HG03558 (cell line): ENCODE measurements at regions not wholly inside any gene's neighbourhood (a gene's known extent, or its start where the extent isn't known, plus 50 kb on each side); places are given as distances from the start of the nearest gene placed in this dataset.
"Not testable (repeated sequence)": the region's sequence is repeated elsewhere in the genome, so short reads cannot be mapped to it uniquely, and the experiment has no call there.

Source experiments
- ATAC-seq: cut with Tn5 transposase; IDR thresholded peaks from one replicate; pipeline ENCODE4 v1.9.1; 2021; ENCODE audit warnings: moderate number of reproducible peaks; ENCODE audit not compliant: unreplicated experiment; ENCODE audit errors: extremely low read depth

DNA sequence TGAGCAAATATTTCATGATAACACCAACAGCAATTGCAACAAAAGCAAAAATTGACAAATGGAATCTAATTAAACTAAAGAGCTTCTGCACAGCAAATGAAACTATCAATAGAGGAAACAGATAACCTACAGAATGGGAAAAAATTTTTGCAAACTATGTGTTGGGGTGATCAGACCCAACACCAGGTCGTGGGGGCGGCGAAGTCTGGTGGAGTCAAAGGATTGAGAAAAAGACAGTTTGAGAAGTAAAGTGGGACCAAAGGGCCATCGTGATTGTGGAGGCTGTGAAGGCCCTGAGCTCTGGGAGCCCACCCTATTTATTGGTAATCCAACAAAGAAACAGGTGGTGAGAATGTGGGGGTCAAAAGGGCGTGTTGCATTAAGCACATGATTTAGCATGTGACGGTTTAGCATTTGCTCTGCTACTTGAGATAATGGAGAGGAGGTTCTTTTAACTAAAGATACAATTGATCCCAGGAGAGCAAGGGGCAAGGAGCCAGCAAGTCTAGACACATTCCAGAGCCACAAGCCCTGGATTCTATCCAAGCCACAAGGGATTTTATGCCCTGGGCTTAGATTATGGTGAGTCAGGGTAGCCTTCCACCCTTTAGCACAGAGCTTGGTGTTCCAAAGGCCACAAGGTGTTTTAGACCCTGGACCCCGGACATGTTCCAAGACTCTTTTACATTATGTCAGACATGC is 65.5 kb upstream of the VLDLR start:
- ATAC-seq, result not testable (repeated sequence)

DNA sequence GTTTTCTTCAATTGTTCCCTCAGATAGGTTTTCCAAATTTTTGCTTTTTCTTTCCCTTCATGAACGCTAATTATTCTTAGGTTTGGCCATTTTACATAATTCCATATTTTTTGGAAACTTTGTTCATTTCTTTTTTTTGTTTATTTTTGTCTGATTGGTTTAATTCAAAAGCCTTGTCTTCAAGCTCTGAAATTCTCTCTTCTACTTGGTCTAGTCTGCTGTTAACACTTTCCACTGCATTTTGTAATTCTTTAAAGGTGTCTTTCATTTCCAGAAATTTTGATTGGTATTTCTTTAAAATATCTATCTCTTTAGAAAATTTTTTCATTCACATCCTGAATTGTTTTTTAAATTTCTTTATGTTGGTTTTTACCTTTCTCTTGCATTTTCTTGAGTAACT is 63.9 kb upstream of the VLDLR start:
- ATAC-seq, result no peak

DNA sequence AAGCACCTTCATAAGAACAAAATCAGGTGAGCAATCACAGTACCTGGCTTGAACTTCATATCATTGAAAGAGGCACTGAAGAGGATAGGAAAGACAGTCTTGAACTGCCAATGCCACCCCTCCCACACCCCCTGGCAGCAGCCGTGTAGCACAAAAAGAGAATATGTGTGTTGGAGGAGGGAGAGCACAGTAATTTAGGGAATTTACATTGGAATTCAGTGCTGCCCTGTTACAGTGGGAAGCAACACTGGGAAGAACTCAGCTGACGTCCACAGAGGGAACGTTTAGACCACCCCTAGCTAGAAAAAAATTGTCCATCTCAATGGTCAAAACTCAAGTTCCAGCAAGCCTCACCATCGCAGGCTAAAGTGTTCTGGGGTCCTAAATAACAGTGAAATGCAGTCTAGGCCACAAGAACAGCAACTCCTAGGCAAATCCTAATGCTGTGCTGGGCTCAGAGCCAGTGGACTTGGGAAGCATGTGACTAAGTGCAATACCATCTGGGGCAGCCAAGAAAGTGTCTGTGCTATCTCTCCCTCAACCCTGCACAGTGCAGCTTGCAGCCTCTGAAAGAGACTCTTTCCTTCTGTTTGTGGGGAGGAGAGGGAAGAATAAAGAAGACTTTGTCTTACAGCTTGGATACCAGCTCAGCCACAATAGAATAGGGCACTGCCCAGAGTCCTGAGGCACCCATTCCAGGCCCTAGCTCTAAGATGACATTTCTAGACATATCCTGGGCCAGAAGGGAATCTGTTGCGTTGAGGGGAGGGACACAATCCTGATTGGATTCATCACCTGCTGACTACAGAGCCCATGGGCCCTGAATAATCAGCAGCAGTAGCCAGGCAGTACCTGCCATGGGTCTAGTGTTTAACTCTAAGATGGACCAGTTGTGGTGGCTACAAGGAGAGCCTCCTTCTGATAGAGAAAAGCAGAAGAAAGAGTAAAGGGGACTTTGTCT is 62.1 kb upstream of the VLDLR start:
- no peak for ATAC-seq

DNA sequence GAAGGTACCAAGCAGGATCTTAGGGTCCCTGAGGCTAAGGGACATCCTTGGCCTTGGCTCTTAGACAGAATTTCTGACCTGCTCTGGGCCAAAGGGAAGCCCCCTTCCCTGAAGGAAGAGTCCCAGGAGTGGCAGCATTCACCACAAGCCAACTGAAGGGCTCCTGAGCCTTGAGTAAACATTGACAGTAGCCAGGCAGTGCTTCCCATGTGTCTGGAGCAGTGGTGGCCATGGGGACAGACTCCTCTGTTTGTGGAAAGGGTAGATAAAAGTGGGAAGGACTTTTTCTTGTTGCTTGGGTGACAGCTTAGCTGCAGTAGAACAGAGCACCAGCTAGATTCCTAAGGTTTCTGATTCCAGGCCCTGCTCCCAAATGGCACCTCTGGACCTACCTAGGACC is 61.4 kb upstream of the VLDLR start:
- ATAC-seq, result no peak

DNA sequence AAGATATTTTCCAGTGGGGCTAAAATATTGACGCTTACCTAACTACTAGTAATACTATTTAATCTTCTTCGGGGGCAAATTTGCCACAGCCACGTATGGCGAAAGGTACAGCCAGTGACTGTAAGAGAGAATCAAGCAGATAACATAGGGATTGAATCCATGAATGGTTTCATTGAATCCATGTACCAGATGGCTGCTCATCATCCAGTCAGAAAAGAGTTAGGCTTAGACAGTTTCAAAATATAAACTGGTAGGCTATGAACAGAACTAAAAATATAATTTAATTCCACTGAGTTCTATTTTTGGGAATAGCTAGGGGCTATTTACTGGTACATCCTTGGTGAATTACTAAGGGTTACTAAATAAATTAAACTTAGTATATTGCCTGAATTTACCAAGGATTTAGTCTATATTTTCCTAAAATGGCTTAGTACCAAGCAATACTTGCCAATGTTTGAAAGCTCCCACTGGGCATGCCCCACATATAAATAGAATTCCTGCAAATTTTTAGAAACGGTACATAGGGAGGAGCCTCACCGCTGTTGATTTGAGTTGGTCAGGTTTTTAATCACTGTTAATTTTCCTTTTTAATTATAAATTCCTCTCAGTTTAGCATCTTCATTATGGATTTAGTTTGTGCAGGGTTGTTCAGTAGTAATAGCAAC is 55.8 kb upstream of the VLDLR start:
- ATAC-seq, result no peak

DNA sequence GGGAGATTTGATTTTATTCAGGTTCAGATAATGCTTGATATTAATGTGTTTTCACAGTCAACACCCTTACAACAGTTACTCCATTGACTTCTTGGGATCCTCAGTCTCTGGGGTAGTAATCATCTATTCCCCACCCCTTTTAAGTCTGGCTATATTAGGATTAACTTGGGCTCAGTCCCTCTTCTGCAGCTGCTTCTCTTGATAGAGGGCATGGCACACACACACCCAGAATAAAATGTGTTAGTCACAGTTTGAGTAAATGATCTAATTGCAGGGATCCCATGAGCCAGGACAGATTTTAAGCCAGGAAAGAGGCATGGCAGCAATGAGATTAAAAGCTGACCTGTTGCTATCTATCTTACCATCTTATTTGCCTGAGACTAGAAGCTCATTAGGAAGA is 53.7 kb upstream of the VLDLR start:
- ATAC-seq, result no peak

DNA sequence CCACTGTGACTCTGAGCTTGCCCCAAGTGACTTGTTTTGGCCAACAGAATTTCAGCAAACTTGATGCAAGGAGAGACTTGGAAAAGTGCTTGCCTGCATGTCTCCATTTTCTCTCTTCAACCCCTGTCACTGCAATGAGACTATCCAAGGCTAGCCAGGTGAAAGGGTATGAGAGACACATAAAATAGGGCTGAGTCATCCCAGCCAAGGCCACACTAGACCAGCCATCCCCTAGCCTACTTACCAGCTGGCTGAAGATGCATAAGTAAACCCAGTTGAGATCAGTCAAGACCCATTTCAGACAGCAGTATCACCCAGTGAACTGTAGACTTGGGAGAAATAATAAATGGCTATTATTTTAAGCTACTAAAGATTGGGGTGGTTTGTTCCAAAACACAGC is 52.9 kb upstream of the VLDLR start:
- no peak for ATAC-seq

DNA sequence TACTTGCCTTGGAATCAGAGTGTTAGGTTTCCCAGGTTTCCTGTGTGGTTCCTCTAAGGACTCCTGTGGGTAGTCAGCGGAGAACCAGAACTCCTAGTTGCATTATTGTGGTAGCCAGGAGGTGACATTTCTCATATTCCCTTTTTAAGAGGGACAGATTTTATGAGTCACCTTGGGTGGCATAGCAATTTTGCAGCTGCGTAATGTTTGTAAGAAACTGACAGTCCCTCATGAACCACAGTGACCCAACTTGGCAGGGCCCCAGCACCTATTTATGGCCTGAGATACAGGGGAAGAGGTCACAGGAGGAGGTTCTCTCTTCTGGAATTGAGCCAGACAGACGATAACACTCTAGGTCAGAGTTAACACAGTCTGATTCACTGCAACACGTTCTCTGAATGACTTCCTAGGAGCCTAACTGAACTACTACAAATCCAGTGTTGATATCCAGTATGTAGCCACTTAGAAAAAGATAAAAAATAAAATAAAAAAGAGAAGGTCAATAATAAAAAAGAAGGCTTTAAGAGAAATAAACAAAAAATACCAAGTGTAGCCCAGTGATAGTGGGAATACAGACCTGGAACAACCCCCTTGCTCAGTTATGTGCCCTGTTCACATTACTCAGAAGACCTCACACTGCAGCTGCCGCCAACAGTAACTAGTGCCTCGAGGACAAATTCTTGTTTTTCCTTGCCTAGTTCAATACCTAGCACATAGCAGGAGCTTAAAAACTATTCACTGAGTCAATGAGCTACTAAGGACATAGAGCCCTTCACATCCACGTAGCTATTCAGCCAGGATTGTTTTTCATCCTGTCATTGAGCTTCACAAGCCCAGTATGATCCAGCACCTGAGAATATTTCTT is 50.7 kb upstream of the VLDLR start:
- ATAC-seq, result peak; percentile 93
